MCF 10A (cell line): ENCODE measurements at regions not wholly inside any gene's neighbourhood (a gene's known extent, or its start where the extent isn't known, plus 50 kb on each side); places are given as distances from the start of the nearest gene placed in this dataset.
A peak's percentile ranks its signal among the peaks of the same experiment; 100 is the strongest.

Experiments used
- BruUV-seq: library from RNA; stranded (reverse); fragments of 400-500 nt; replicated peaks from 2 replicates; lab custom pipeline; 2021; lab: Mats Ljungman, UMichigan
- CTCF ChIA-PET: fragments of 300-600 bp; sonication (Branson Sonifier 250); formaldehyde crosslinking; extraction: SDS; loops from one replicate; lab custom pipeline; 2021; ENCODE audit warnings: antibody characterized with exemption, inconsistent platforms; lab: Yijun Ruan, JAX
- POLR2A ChIA-PET: fragments of 300-600, 350-650 bp; sonication (Branson Sonifier 250); formaldehyde crosslinking; extraction: SDS; loops from one replicate; lab custom pipeline; 2020; ENCODE audit warnings: antibody characterized with exemption, inconsistent platforms; lab: Yijun Ruan, JAX
- DNase-seq: peaks from one replicate; pipeline ENCODE4 v3.0.0-alpha.2; 2018; ENCODE audit not compliant: unreplicated experiment
- H3K27ac Mint-ChIP-seq: one replicate; pipeline ENCODE4 v1.8.0; 2022; ENCODE audit warnings: mild to moderate bottlenecking, low read depth, mixed read lengths; ENCODE audit not compliant: unreplicated experiment
- H3K27me3 Mint-ChIP-seq: one replicate; pipeline ENCODE4 v1.8.0; 2022; ENCODE audit warnings: mixed read lengths; ENCODE audit not compliant: insufficient read depth, unreplicated experiment
- H3K36me3 Mint-ChIP-seq: one replicate; pipeline ENCODE4 v1.8.0; 2022; ENCODE audit warnings: mild to moderate bottlenecking, moderate library complexity, mixed read lengths; ENCODE audit not compliant: insufficient read depth, unreplicated experiment
- H3K4me1 Mint-ChIP-seq: one replicate; pipeline ENCODE4 v1.8.0; 2022; ENCODE audit warnings: mixed read lengths; ENCODE audit not compliant: insufficient read depth, unreplicated experiment
- H3K4me3 Mint-ChIP-seq: one replicate; pipeline ENCODE4 v1.8.0; 2022; ENCODE audit warnings: mild to moderate bottlenecking, moderate library complexity, mixed read lengths; ENCODE audit not compliant: unreplicated experiment
- H3K9me3 Mint-ChIP-seq: one replicate; pipeline ENCODE4 v1.8.0; 2022; ENCODE audit warnings: mixed read lengths; ENCODE audit not compliant: unreplicated experiment
- CTCF ChIP-seq: fragments of 200-600 bp; IDR thresholded peaks from one replicate; pipeline ENCODE4 v1.8.0; 2022; ENCODE audit warnings: antibody characterized with exemption, mild to moderate bottlenecking; ENCODE audit not compliant: unreplicated experiment
- intact Hi-C: fragments of 100-400 bp; cut with micrococcal nuclease; formaldehyde crosslinking; loops from 2 replicates; pipeline ENCODE4 v1.14.1; 2022

GRCh38 chr11:32266601-32267000 lies 168.7 kb downstream of the WT1 start:
- ChIA-PET CTCF (no interaction called here), POLR2A (interaction anchor here (0.5 kb wide), 1 partner anchor 1048 kb away, joined by 4 read pairs; no protein-coding TSS in a partner anchor)
- Mint-ChIP-seq H3K36me3 (no peaks in the 10 kb centered on the region), H3K9me3 (no peaks in the 10 kb centered on the region), H3K4me1 (no peaks in the 10 kb centered on the region), H3K27me3 (peaks cover 23% of the 10 kb centered on the region), H3K4me3 (no peak overlapping the region), H3K27ac (no peak overlapping the region)
- TF ChIP-seq CTCF = no peak
- BruUV-seq = no TSS peak
- DNase-seq = no peak
- intact Hi-C loops = no loop called here

DNA sequence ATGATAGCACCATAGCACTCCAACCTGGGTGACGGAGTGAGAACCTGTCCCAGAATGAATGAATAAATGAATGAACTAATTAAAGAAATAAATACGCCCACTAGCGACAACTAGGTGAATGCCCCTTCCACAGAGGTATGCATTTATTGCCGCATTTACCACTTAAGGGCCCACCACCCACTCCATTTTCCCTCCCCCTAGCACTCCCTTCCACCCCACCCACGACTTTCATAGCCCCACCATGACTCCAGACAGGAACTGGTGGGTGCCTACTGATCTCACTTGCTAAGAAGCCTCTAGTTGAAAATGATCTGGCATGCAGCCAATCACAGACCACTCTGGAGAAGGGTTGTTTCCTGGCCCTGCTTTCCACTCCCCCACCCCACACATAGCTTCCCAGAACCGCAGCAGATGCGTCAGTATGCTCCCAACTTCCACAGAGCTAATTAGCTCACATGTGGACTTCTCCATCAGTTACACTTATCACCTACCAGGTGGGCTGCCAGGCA lies 167.6 kb downstream of the WT1 start:
- H3K36me3 Mint-ChIP-seq = no peaks in the 10 kb centered on the region
- no peak overlapping the region for H3K27ac Mint-ChIP-seq

DNA sequence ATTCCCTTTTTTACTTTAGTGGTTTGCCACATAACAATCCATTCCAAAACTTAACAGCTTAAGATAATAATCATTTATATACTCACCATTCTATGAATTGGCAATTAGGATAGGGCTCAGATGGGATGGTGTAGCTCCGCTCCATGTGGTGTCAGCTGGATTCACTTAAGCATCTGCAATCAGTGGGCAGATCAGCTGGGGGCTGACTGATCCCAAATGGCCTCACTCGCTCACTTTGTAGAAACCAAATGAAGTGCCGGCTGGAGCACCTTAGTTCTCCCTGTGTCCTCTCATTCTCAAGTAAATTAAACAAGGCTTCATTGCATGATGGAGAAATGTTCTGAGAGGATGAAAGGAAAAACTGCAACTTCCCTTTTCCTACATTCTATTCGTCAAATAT lies 161.4 kb downstream of the WT1 start:
- H3K4me1 Mint-ChIP-seq = no peaks in the 10 kb centered on the region
- no TSS peak for BruUV-seq
- no peak overlapping the region for H3K4me3 Mint-ChIP-seq
- no peaks in the 10 kb centered on the region for H3K36me3 Mint-ChIP-seq
- intact Hi-C loops = no loop called here
- ChIA-PET POLR2A (no interaction called here), CTCF (interaction anchor here (0.6 kb wide), 1 partner anchor 246 kb away, joined by 5 read pairs; no protein-coding TSS in a partner anchor)
- no peaks in the 10 kb centered on the region for H3K27me3 Mint-ChIP-seq
- TF ChIP-seq CTCF = no peak
- no peak for DNase-seq
- H3K9me3 Mint-ChIP-seq = no peaks in the 10 kb centered on the region
- H3K27ac Mint-ChIP-seq = no peak overlapping the region

More for the DNA sequence above, 167.6 kb downstream of the WT1 start:
- ChIA-PET POLR2A (no interaction called here), CTCF (no interaction called here)
- Mint-ChIP-seq H3K4me3 (no peak overlapping the region), H3K27me3 (peaks cover 23% of the 10 kb centered on the region), H3K4me1 (no peaks in the 10 kb centered on the region), H3K9me3 (no peaks in the 10 kb centered on the region)
- no peak for DNase-seq
- no TSS peak for BruUV-seq
- no peak for TF ChIP-seq CTCF
- intact Hi-C loops = no loop called here

GRCh38 chr11:32279672-32280071 lies 155.7 kb downstream of the WT1 start:
- no peaks in the 10 kb centered on the region for H3K4me1 Mint-ChIP-seq
- CTCF ChIA-PET = interaction anchor here (0.6 to 1.2 kb wide), 5 partner anchors 10 to 480 kb away, joined by 3 to 6 read pairs (median 3); no protein-coding TSS in a partner anchor
- TF ChIP-seq CTCF = peak; percentile 12
- DNase-seq = no peak
- POLR2A ChIA-PET = no interaction called here
- H3K27ac Mint-ChIP-seq = no peak overlapping the region
- H3K27me3 Mint-ChIP-seq = no peaks in the 10 kb centered on the region
- no peaks in the 10 kb centered on the region for H3K36me3 Mint-ChIP-seq
- no peaks in the 10 kb centered on the region for H3K9me3 Mint-ChIP-seq
- intact Hi-C loops = no loop called here
- no TSS peak for BruUV-seq
- no peak overlapping the region for H3K4me3 Mint-ChIP-seq
